H4 (cell line): ENCODE measurements at regions not wholly inside any gene's neighbourhood (a gene's known extent, or its start where the extent isn't known, plus 50 kb on each side); places are given as distances from the start of the nearest gene placed in this dataset.

Experiments used
- DNase-seq: peaks from one replicate; pipeline ENCODE4 v3.0.0-alpha.2; 2015; ENCODE audit warnings: low spot score

DNA sequence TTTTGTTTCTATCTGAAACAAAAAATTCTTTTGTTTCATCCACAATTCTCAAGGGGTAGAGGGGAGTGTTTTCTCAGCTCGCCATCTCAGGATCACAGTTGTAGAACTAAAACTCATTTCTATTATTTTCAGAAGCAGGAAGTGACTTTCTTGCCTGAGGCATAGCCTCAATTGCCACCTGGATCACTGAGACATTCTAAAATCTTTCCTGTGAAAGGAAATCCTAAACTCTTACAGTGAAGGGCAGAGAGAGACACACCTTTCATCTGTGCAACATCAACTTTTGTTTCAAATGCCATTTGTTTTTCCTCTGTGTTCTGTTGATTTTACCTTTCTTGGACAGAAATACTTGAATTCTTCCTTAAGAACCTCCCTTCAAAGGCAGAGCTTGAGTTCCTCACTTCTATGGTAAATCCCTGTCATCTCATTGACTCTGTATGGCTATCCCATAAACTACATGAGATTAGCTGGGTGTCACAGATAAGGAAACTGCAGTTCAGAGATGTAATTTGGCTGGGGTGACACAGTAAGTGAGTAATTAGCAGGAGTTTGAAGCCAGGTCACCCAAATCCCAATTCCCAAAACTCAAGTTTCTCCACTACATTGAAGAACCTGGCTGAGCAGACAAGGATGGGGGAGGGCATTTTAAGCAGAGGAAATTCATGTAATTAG, 224.4 kb upstream of the HTR2A start:
- no peak for DNase-seq

DNA sequence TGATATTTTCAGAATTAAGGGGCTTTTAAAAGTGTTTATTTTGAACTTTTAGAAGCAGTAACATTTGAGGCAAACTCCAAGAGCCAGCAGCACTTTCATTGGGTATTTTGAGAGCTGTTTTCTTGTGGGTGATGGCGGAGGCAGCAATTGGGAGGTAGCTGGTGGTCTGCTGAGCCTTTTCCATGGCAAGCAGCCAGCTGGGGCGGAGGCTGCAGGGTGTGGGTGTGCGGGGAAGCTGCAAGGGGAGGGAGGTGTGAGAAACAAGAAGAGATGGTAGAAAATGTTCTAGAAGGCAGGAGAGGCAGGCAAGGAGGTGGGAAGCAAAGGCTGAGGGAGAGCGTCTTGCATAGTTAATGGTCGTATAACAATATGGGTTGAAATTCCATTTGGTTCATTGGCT, 223.4 kb upstream of the HTR2A start:
- DNase-seq, result no peak

DNA sequence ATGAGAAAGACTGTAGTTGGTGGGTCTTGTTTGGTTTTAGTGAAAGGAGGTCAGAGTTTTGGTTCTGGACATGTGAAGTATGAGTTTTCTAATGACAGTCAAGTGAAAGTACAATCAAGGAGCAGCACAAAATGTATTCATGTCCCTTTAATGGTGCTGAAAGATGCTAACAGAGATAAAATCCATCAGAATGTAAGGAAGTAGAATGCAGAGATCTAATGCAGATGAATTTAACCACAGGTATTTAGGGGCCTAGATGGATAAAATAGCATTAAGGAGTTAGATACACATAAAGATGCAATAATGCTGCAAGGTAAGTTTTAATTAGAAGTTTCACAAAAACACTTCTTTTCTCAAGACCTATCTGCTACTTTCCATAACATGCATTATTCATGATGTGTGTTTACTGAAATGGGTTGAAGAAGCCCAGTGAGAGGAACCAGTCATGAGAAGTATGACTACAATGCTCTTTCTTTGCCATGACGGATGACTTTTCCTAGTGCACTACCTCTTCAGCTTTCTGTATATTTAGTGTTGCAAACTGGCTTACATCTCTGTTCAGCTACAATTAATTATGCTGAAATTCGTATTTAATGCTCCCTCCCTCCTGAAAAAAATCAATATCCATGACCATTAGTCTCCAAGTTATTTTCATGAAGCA, 222.9 kb upstream of the HTR2A start:
- DNase-seq, result no peak

GRCh38 chr13:47117268-47117667, 220.4 kb upstream of the HTR2A start:
- DNase-seq, result no peak

GRCh38 chr13:47114030-47114429, 217.2 kb upstream of the HTR2A start:
- no peak for DNase-seq

- DNase-seq, result no peak
These were observed 216.0 kb upstream of the HTR2A start for GRCh38 chr13:47112903-47113299.

- DNase-seq, result no peak
These were observed 215.5 kb upstream of the HTR2A start for GRCh38 chr13:47112205-47112902.

DNA sequence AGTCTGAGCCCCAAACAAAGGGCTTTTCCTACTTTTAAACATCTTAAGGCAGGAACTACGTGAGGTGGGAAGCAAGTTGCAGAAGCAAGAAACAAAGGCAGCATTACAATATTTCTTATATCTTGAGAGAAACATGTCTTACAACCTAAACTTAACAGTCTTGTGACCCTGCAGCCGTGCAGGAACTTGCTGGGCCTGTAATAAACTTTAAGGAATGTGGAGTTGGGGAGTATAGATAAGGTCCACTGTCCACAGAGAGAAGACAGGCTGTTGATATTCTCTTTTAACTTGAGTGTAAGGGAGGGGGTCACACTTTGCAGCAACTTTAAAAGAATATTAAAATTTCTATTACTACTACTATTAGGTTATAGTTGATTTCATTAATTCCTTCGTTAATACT, 214.6 kb upstream of the HTR2A start:
- DNase-seq, result no peak

DNA sequence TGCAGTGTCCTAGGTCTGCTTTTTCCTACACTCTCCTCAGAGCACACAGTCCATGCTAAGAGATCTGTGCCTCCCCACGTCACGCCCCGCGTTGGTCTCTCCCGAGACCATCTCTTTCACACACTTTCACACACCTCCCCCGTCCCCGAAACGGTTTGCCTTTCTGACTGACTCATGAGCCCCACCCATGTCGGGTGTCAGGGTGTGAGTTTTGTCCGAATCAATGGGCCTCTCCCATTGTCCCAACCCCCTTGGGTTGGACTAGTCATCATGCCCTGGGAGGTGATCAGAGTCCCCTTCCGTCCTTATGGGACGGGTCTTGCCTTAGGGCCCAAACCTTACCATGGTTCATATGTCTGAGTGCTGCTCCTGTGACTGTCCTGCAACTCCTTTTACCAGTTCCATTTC, 214.0 kb upstream of the HTR2A start:
- no peak for DNase-seq

- no peak for DNase-seq
These were observed 213.3 kb upstream of the HTR2A start for GRCh38 chr13:47110141-47110540.

GRCh38 chr13:47109028-47109427, 212.2 kb upstream of the HTR2A start:
- no peak for DNase-seq

- DNase-seq, result no peak
These were observed 203.5 kb upstream of the HTR2A start for GRCh38 chr13:47100214-47100853.

DNA sequence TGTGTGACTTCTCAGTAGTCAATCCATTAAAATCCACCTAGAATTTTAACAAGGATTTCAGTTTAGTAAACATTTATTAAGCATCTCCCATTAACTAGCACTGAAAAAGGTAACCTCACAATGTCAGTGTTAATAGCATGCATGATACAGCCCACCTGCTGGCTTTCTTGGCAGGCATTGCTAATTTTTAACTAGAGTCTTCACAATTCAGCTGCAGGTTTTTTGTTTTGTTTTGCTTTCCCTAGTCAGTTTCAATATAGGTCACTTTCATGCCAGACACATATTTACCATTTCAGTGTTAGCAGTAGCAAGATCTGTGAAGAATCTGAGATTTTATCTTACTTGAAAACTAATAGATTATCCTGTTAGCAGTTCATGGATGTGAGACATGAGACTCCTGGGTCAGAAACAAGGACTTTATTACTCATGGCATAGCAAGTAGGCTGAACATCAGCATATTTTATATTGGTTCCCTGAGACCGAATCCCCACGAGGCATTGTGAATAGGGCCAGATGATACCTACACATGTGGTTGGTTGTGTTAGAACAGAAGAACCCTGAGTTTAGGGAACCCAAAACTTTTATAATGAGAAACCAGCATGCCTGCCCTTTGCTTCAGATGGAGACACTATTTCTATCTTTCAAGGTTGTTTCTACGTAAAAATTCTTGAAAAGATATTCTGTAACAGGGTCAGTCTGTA, 198.0 kb upstream of the HTR2A start:
- no peak for DNase-seq

DNA sequence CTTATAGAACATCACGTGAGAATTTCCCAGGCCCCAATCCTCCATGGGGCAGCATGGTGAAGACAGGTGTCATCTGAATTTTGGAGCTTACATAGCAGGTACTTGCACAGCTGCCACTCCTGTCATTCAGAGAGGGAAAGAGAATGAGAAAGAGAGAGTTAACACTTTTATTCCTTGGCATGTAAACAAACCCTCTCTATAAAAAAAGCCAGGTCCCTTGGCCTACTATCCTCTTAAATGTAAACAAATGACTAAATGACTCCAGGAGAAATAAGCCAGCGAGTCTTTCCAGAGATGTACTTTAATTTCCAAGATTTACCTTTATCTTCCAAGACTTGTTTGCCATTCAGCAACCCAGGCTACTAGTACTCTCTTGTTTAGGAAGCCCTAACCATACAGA, 195.3 kb upstream of the HTR2A start:
- DNase-seq, result no peak

GRCh38 chr13:47087841-47088240, 191.0 kb upstream of the HTR2A start:
- no peak for DNase-seq

DNA sequence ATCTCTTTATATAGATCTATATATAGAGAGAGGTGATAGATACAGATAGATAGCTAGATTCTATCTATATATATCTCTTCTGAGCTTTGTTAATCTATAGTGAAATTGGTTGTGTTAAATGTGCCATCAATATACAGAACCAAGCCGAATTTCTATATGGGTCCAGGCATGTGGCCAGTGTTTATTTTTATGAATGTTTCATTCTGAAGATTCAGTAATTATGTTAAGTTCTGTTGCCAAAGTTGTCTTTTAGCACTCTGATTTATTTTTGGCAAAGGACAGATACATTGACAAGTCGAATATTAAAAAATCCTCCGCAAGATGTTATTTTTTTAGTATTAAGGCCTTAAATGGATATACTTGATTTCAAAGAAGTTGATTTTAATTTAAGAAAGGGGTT, 190.4 kb upstream of the HTR2A start:
- DNase-seq, result no peak

GRCh38 chr13:47085346-47085745, 188.5 kb upstream of the HTR2A start:
- no peak for DNase-seq

DNA sequence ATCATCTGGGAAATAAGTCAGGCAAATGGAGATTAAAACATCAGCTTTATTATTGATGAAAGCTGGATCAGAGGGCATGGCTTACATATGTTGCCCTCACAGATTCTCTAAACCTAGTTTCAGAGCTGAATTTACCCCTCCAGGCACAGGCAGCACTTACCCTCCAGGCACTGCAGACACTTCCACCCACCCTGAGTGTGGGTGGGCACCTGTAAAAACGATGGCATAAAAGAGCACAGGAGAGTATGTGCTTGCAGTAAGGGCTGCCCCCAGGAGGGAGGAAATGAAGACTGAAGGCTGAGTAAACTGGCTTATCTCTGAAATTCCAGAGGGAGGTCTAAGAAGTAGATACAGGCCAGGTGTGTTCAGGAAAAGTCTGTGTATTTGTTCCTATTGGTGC, 185.0 kb upstream of the HTR2A start:
- DNase-seq, result no peak

DNA sequence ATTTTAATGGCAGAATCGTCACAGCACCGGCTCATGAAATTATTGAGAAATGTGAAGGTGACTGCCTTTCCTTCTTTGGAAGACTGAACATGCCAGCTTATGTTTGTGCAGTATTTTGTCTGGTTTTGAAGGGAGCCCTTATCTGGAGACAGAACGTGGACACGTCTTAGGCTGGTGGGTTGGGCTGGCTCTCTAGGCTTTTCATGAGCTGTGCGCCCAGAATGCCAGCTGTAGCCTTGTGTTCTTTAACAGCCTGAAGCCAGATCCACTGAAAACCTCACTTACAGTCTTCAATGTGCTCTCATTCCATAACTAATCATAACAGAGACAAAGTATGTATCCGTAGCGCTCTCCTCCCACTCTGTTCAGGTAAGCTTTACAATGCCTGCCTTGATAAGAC, 184.4 kb upstream of the HTR2A start:
- DNase-seq, result no peak

GRCh38 chr13:47080621-47081020, 183.8 kb upstream of the HTR2A start:
- DNase-seq, result no peak

- no peak for DNase-seq
These were observed 179.6 kb upstream of the HTR2A start for GRCh38 chr13:47076500-47076899.

DNA sequence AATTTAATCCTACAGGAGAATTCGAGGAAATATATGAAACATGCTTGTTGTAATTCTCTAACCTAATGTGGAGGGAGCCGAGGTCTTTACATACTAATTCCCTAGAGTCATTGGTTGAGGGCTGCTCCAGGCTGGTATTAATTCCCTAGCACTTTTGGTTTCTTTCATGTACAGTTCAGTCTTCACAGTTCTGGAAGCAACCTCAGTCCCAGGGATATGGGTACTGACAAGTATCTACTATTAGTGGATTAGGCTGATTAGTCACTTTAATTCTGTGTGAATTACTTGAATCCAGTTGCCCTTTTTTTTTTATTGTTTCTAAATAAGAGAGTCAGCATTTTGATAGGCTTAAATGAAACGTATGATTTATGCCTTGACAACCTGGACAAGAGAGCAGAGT, 172.3 kb upstream of the HTR2A start:
- no peak for DNase-seq
